IMR-90 (cell line): ENCODE measurements at regions not wholly inside any gene's neighbourhood (a gene's known extent, or its start where the extent isn't known, plus 50 kb on each side); places are given as distances from the start of the nearest gene placed in this dataset.
"Not testable (repeated sequence)": the region's sequence is repeated elsewhere in the genome, so short reads cannot be mapped to it uniquely, and the experiment has no call there.

Source experiments
- CTCF ChIP-seq: conservative IDR thresholded peaks from 2 replicates; pipeline ENCODE4 v1.5.1; 2012; ENCODE audit warnings: mild to moderate bottlenecking, low read depth, low read length, improper control_type of control experiment
- FOS ChIP-seq: fragments of 150-350 bp; IDR thresholded peaks from 2 replicates; pipeline ENCODE4 v1.6.1; 2016; ENCODE audit warnings: low read depth, low read length
- MAFK ChIP-seq: IDR thresholded peaks from 2 replicates; pipeline ENCODE4 v1.6.1; 2012; ENCODE audit warnings: low read depth, low read length, improper control_type of control experiment
- POLR2A ChIP-seq: IDR thresholded peaks from 2 replicates; pipeline ENCODE4 v1.6.1; 2012; ENCODE audit warnings: mild to moderate bottlenecking, low read depth, low read length

- not testable (repeated sequence) for TF ChIP-seq CTCF, POLR2A, FOS, MAFK
These were observed 2065.8 kb upstream of the CDH6 start for GRCh38 chr5:29127524-29128156.
